Smooth muscle cell of the brain vasculature (primary cell): ENCODE measurements at regions not wholly inside any gene's neighbourhood (a gene's known extent, or its start where the extent isn't known, plus 50 kb on each side); places are given as distances from the start of the nearest gene placed in this dataset.

Source experiments
- DNase-seq: peaks from one replicate; pipeline ENCODE4 v3.0.0-alpha.2; 2012; ENCODE audit warnings: low read depth, low spot score

GRCh38 chr6:135796643-135797305 is 54.7 kb upstream of the PDE7B start:
- DNase-seq, result no peak

GRCh38 chr6:135797361-135797760 is 54.1 kb upstream of the PDE7B start:
- DNase-seq, result no peak

DNA sequence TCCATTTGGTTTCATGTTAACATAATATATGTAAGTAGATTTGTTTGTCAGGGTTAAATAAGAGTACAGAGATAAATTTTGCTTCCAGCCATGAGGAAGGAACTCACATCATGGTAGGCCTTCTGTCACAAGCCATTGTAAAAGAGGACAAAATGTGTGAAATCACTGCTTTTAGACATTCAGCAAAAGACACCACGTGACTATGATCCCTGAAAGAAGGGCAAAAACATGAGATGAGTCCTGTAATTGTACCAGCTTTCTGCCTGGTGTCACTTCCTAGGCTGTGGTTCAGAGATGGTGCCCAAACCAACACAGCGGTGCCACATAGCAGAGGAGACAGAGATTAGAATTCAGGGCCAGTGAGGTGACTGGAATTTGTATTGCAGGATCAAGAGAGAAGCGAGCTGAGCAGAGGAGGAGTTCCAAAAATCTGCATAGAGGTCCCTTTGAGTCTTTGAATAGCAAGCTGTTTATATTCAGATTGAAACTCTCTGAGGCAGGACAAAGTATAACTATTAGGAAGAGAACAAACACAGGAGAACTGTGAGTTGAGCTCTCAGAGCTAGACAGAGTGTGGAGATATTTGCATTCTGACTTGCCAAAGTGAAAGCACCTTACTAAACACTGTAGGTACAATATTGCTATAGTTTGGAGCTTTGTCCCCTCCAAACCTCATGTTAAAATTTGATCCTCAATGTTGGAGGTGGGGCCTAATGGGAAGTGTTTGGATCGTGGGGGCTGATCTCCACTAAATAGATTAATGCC is 52.6 kb upstream of the PDE7B start:
- no peak for DNase-seq
